ENCODE measurements at regions not wholly inside any gene's neighbourhood (a gene's known extent, or its start where the extent isn't known, plus 50 kb on each side); places are given as distances from the start of the nearest gene placed in this dataset.

DNA sequence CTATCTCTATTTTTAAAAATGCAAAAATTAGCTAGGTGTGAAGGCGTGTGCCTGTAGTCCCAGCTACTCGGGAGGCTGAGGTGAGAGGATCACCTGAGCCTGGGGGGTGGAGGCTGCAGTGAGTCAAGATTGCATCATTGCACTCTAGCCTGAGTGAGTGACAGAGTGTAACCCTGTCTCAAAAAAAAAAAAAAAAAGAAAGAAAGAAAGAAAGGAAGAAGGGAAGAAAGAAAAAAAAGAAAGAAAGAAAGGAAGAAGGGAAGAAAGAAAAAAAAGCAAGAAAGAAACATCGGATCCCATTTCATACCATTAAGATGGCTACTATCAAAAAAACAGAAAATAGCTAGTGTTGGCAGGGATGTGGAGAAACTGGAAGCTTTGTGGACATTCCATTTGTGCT lies 136.8 kb upstream of the WNT4 start:
- Histone ChIP-seq H3K4me3 (ENCODE audit: low read depth, low read length) (no peak overlapping the region), H3K27me3 (replicated peaks) (peaks cover 4% of the 10 kb centered on the region), H3K36me3 (replicated peaks) (no peaks in the 10 kb centered on the region), H3K27ac (no peak overlapping the region)
- TF ChIP-seq, protein P1, sequence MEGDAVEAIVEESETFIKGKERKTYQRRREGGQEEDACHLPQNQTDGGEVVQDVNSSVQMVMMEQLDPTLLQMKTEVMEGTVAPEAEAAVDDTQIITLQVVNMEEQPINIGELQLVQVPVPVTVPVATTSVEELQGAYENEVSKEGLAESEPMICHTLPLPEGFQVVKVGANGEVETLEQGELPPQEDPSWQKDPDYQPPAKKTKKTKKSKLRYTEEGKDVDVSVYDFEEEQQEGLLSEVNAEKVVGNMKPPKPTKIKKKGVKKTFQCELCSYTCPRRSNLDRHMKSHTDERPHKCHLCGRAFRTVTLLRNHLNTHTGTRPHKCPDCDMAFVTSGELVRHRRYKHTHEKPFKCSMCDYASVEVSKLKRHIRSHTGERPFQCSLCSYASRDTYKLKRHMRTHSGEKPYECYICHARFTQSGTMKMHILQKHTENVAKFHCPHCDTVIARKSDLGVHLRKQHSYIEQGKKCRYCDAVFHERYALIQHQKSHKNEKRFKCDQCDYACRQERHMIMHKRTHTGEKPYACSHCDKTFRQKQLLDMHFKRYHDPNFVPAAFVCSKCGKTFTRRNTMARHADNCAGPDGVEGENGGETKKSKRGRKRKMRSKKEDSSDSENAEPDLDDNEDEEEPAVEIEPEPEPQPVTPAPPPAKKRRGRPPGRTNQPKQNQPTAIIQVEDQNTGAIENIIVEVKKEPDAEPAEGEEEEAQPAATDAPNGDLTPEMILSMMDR (IDR thresholded peaks at IDR 0.05; ENCODE audit: low read depth, low read length, missing control alignments) = no peak
- in situ Hi-C loops (cut with HindIII; ENCODE audit: low pct_ligation_motif_present, low sequenced_read_pairs) = no loop called here
- no peak for DNase-seq

DNA sequence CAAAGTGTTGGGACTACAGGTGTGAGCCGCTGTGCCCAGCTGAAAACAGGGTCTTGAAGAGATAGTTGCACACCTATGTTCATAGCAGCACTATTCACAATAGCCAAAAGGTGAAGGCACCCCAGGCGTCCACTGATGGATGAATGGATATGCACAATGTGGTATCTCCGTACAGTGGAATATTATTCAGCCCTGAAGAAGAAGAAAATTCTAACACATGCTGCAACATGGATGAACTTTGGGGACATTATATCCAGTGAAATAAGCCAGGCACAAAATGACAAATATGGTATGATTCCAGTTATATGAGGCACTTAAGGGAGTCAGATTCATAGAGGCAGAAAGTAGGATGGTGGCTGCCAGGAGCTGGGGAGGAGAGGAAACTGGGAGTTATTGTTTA lies 137.6 kb upstream of the WNT4 start:
- H3K27ac ChIP-seq = no peak overlapping the region
- H3K36me3 ChIP-seq (replicated peaks) = no peaks in the 10 kb centered on the region
- no peak overlapping the region for H3K4me3 ChIP-seq (ENCODE audit: low read depth, low read length)
- TF ChIP-seq, protein P1 (IDR thresholded peaks at IDR 0.05; ENCODE audit: low read depth, low read length, missing control alignments) = no peak
- in situ Hi-C loops (cut with HindIII; ENCODE audit: low pct_ligation_motif_present, low sequenced_read_pairs) = no loop called here
- peaks cover 2% of the 10 kb centered on the region for H3K27me3 ChIP-seq (replicated peaks)
- DNase-seq = no peak

- no peaks in the 10 kb centered on the region for H3K27me3 ChIP-seq (replicated peaks)
- TF ChIP-seq, protein P1 (IDR thresholded peaks at IDR 0.05; ENCODE audit: low read depth, low read length, missing control alignments) = no peak
- H3K27ac ChIP-seq = no peak overlapping the region
- no peak overlapping the region for H3K4me3 ChIP-seq (ENCODE audit: low read depth, low read length)
- in situ Hi-C loops (cut with HindIII; ENCODE audit: low pct_ligation_motif_present, low sequenced_read_pairs) = no loop called here
- no peaks in the 10 kb centered on the region for H3K36me3 ChIP-seq (replicated peaks)
- DNase-seq = no peak
Observed at GRCh38 chr1:22281521-22282363, 138.8 kb upstream of the WNT4 start.

- TF ChIP-seq, protein P1 (IDR thresholded peaks at IDR 0.05; ENCODE audit: low read depth, low read length, missing control alignments) = no peak
- DNase-seq = no peak
- in situ Hi-C loops (cut with HindIII; ENCODE audit: low pct_ligation_motif_present, low sequenced_read_pairs) = no loop called here
- Histone ChIP-seq H3K27me3 (replicated peaks) (no peaks in the 10 kb centered on the region), H3K36me3 (replicated peaks) (no peaks in the 10 kb centered on the region), H3K4me3 (ENCODE audit: low read depth, low read length) (no peak overlapping the region), H3K27ac (no peak overlapping the region)
Observed at GRCh38 chr1:22282364-22282995, 139.6 kb upstream of the WNT4 start.

DNA sequence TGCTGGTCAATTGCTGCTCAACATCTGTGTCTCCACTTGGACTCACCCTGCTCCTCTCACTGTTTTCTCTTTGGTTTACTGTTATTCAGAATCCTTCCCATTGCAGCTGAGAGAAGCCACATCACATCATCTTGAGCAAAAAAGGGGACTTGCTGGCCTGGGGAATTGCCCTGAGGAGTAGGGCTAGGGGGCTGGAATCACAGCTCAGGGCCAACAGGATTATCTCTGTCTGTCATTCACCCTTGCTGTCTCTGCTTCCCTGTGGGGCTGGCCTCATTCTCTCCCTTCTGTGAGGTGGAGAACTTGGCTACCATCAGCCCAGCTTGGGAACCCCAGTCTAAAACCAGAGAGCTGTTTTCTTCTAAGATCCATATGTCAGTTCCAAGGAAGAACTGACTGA lies 140.7 kb upstream of the WNT4 start:
- in situ Hi-C loops (cut with HindIII; ENCODE audit: low pct_ligation_motif_present, low sequenced_read_pairs) = no loop called here
- DNase-seq = no peak
- H3K27me3 ChIP-seq (replicated peaks) = no peaks in the 10 kb centered on the region
- TF ChIP-seq, protein P1 (IDR thresholded peaks at IDR 0.05; ENCODE audit: low read depth, low read length, missing control alignments) = no peak
- H3K36me3 ChIP-seq (replicated peaks) = no peaks in the 10 kb centered on the region
- H3K4me3 ChIP-seq (ENCODE audit: low read depth, low read length) = no peak overlapping the region
- no peak overlapping the region for H3K27ac ChIP-seq
